Aorta (tissue), 5 donors: ENCODE measurements at regions not wholly inside any gene's neighbourhood (a gene's known extent, or its start where the extent isn't known, plus 50 kb on each side); places are given as distances from the start of the nearest gene placed in this dataset.

Experiments used
- ATAC-seq: fragments of 200-7000 bp; cut with Tn5 transposase; one replicate; pipeline ENCODE4 v1.9.1; 2022; ENCODE audit warnings: moderate library complexity; ENCODE audit not compliant: low FRiP score
- DNase-seq, 2 donors: peaks; one replicate each; pipeline ENCODE4 v3.0.0-alpha.2; 2020
- H3K27ac ChIP-seq, 2 donors: one replicate each; pipeline ENCODE4 v1.5.1; 2013; ENCODE audit warnings: low read length in 2 of 2, mild to moderate bottlenecking in 2 of 2, moderate library complexity in 2 of 2, control low read depth in 1 of 2, inconsistent platforms in 1 of 2, low read depth in 1 of 2
- H3K27me3 ChIP-seq, 2 donors: one replicate each; pipeline ENCODE4 v1.6.1; 2013; ENCODE audit warnings: control low read depth in 1 of 2, low read length in 1 of 2, mild to moderate bottlenecking in 1 of 2, moderate library complexity in 1 of 2; ENCODE audit not compliant: insufficient read depth in 2 of 2, control insufficient read depth in 1 of 2
- H3K36me3 ChIP-seq, 2 donors: one replicate each; pipeline ENCODE4 v1.6.1; 2013; ENCODE audit warnings: control low read depth in 1 of 2, low read length in 1 of 2, mild to moderate bottlenecking in 1 of 2; ENCODE audit not compliant: insufficient read depth in 2 of 2, control insufficient read depth in 1 of 2
- H3K4me1 ChIP-seq, 2 donors: one replicate each; pipeline ENCODE4 v1.6.1; 2013; ENCODE audit warnings: low read length in 2 of 2, control low read depth in 1 of 2, mild to moderate bottlenecking in 1 of 2, moderate library complexity in 1 of 2; ENCODE audit not compliant: insufficient read depth in 2 of 2, control insufficient read depth in 1 of 2
- H3K4me3 ChIP-seq, 2 donors: one replicate each; pipeline ENCODE4 v1.5.1; 2013; ENCODE audit warnings: low read length in 2 of 2, control low read depth in 1 of 2, mild to moderate bottlenecking in 1 of 2
- H3K9me3 ChIP-seq: one replicate; pipeline ENCODE4 v1.6.1; 2013; ENCODE audit warnings: mild to moderate bottlenecking, low read length; ENCODE audit not compliant: control insufficient read depth
- WGBS, 2 donors: extraction: QIAGEN DNeasy Blood & Tissue Kit; methylation state at CpG; one replicate each; pipeline ENCODE4 v1.1.7; 2013; 5-methylcytosine and 5-hydroxymethylcytosine counted together
- intact Hi-C, 2 donors: fragments of 100-400 bp; cut with DNase I; formaldehyde crosslinking; loops; one replicate each; pipeline versions ENCODE4 v1.14.2 to v1.15.0; 2022
- donor health status: healthy with polysubstance abuse.
- donor health status: Bipolar disorder and iron deficiency.
- donor health status: DM: no; HTN: no; CAD: no.
- donor health status: DM: no; HTN: no; CAD: no.
- donor health status: DM: yes; HTN: yes; CAD: no.

DNA sequence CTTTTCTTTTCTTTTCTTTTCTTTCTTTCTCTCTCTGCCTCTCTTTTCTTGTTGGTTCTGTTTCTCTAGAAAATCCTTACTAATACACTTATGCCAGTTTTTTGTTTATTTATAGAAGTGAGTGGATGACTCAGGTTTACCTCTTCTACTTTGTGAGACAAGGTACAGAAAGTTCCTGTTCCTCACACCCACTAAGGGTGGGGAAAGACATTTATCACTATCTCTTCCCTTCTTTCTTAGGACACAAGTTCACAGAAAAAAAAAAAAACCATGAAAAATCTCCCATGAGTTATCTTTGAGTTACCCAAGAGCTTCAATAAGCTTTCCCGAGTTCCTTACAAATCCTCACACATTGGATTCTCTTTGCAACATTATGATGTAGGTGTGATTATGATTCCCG, 60.9 kb upstream of the CD180 start:
- H3K4me3 ChIP-seq: no peak overlapping the region
- H3K27ac ChIP-seq: no peak overlapping the region
- no peaks in the 10 kb centered on the region for H3K36me3 ChIP-seq
- no peaks in the 10 kb centered on the region for H3K4me1 ChIP-seq
- intact Hi-C loops: no loop called here
- H3K9me3 ChIP-seq: no peaks in the 10 kb centered on the region
- WGBS, 2 donors: 92 to 94% methylated on average over 2 of the region's 2 CpGs
- ATAC-seq (no peak), DNase-seq (no peak)
- H3K27me3 ChIP-seq: no peaks in the 10 kb centered on the region

DNA sequence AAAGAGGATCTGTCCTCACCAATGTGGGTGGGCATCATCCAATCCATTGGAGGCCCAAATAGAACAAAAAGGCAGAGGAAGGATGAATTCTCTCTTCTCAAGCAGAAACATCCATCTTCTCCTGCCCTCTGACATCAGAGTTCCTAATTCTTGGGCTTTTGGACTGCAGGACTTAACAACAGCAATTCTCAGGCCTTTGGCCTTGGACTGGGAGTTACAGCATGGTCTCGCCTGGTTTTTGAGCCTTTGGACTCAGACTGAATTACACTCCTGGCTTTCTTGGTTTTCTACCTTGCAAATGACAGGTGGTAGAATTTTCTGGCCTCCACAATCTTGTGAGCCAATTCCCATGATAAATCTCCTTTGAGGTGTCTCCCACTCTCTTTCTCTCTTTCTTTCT, 60.5 kb upstream of the CD180 start:
- Histone ChIP-seq H3K27ac (peak overlapping the region in 1 of 2 donors; percentile 17), H3K27me3 (no peaks in the 10 kb centered on the region), H3K9me3 (no peaks in the 10 kb centered on the region), H3K4me3 (no peak overlapping the region), H3K36me3 (no peaks in the 10 kb centered on the region), H3K4me1 (no peaks in the 10 kb centered on the region)
- ATAC-seq: no peak
- no peak for DNase-seq
- WGBS, 2 donors: 89 to 100% methylated on average over 1 of the region's 1 CpG
- intact Hi-C loops: no loop called here

DNA sequence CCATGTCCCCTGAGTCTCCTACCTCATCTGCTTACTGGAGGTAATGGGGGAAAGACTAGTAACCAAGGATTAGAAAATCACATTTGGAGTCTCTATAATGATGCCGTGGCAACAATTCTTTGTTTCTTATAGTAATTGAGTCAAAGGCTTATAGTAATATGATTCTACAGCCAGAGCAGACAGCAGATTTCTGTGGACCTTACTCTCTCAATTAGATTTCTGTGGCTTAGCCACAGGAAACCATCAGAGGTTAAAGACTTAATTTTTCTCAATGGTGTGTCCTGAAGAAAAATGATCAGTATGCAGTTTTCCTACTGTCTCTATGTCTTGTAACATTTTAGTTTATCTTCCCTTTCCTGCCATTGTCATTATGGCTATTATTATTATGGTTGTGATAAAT, 59.3 kb upstream of the CD180 start:
- no peaks in the 10 kb centered on the region for H3K9me3 ChIP-seq
- H3K36me3 ChIP-seq: no peaks in the 10 kb centered on the region
- no peaks in the 10 kb centered on the region for H3K27me3 ChIP-seq
- ATAC-seq: no peak
- H3K27ac ChIP-seq: no peak overlapping the region
- no peaks in the 10 kb centered on the region for H3K4me1 ChIP-seq
- intact Hi-C loops: no loop called here
- no peak for DNase-seq
- H3K4me3 ChIP-seq: no peak overlapping the region
- WGBS, 2 donors: 92 to 93% methylated on average over 1 of the region's 1 CpG

DNA sequence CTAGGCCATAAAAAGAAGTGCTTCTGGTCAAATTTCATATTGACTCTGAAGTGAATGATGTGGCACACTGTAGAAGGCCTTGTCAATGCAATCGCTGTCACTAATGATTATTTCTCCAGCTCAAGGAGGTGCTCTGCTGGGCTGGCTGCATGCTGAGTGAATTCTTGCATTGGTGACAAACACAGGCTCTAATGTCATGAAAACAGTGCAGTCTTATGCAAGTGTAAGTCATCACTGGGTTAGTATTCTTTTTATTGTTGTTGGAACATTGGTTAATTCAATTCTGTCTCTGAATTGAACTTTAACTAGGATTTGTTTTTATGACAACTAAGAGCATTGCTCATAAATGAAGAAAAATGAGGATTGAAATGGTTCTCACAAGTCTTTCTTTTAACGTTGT, 57.3 kb upstream of the CD180 start:
- H3K4me3 ChIP-seq: no peak overlapping the region
- H3K27ac ChIP-seq: no peak overlapping the region
- no peaks in the 10 kb centered on the region for H3K27me3 ChIP-seq
- no peaks in the 10 kb centered on the region for H3K36me3 ChIP-seq
- intact Hi-C loops: no loop called here
- peaks cover 0 to 1% of the 10 kb centered on the region in 2 donors for H3K4me1 ChIP-seq
- ATAC-seq (no peak), DNase-seq (no peak)
- no peaks in the 10 kb centered on the region for H3K9me3 ChIP-seq
- WGBS, 2 donors: 68 to 76% methylated on average over 2 of the region's 2 CpGs

DNA sequence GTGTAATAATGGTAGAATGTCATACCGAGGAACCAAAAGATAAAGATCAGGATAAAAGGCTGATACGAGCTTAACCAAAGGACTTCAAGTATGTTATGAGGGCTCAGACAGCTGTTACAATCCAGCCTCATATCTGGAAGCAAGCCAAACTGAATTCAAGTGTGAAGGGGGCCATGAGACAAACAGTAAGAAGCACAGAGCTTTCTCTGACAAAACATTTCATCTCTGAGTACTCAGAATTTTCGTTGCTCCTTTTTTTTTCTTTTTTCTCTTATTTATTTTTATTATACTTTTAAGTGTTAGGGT, 52.9 kb upstream of the CD180 start:
- Histone ChIP-seq H3K4me1 (peaks cover 0 to 1% of the 10 kb centered on the region in 2 donors), H3K36me3 (no peaks in the 10 kb centered on the region), H3K27me3 (no peaks in the 10 kb centered on the region), H3K9me3 (no peaks in the 10 kb centered on the region), H3K27ac (peak overlapping the region in 1 of 2 donors; percentile 79), H3K4me3 (no peak overlapping the region)
- intact Hi-C loops: loop anchor here (5.0 to 10.0 kb wide), 4 partner anchors 555 to 1715 kb away; no protein-coding TSS in a partner anchor
- no peak for DNase-seq
- WGBS, 2 donors: 6 to 8% methylated on average over 3 of the region's 3 CpGs
- no peak for ATAC-seq

DNA sequence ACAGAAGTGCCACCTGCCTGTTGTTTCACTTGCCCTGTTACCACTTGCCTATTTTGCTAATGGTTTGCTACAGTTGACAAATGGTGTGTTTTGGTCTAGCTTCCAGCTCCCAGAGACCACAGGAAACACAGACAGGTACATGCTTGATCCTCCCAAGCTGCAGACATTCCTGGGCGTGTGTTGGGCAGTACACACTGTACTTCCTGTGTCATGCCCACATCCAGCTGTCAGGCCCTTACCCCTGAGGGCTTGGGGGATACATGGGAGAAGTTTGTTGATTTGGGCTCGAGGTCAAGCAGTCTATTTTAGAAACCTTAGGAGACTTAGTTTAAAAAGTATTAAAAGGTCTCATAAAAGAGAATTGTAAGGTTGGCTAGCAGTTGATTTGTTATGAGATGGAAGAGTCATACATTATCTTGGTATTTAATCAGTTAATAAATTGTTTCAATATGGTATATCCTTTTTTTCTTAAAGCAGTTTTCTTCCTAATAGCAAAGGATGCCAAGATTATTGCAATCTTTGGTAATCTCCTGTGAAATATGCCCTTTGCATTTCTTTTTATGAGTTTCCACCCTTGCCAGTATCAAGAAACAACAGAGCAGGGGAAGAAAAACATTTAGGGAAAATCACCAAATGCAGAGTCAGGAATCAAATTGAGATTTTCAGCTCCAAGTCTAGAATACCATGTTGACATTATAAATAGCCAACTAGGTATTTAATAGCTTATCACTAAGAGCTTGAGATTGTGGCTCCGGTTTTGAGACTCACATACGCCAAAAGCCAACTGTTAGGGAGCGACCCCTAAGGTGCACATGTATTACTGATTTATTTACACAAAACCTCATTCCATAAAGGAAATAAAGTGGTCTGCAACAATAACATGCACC, 52.3 kb upstream of the CD180 start:
- WGBS, 2 donors: 2 to 8% methylated on average over 5 of the region's 5 CpGs
- Histone ChIP-seq H3K27me3 (no peaks in the 10 kb centered on the region), H3K4me3 (no peak overlapping the region), H3K4me1 (peaks cover 0 to 1% of the 10 kb centered on the region in 2 donors), H3K9me3 (no peaks in the 10 kb centered on the region), H3K36me3 (no peaks in the 10 kb centered on the region), H3K27ac (peak overlapping the region in 1 of 2 donors; percentile 85)
- intact Hi-C loops: loop anchor here (5.0 to 10.0 kb wide), 4 partner anchors 556 to 1716 kb away; no protein-coding TSS in a partner anchor
- ATAC-seq (no peak), DNase-seq (no peak)

DNA sequence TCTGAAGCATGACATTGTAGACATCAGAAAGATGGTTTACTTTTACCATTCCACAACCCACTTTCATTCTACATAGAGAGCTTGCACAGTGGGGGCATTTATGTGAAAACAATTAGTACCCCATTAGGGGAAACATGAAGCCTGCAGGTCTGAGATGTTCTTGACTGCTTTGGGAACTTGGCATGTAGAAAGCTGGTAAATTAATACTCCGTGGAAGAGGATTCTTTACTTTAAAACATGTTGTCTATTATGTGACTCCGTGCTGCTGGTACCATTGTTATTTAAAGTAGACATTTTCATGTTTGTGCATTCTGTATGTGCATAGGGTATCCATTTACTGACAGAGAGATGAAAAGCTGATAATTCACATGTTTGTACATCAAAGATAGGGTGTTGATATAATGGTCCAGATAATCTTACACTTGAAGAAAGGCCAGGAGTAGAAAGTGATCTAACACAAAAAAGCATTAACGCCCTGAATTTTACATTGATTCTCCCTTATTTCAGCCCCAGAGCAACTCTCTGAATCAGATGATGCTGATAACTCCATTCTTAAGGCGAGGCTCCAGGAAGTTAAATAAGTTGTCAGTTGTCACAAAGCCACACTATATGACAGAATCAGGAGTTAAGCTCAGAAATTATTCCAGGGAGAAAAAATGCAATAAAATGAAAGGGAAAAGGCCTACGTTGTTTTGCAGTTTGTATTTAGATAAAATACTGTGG, 50.1 kb upstream of the CD180 start:
- H3K27me3 ChIP-seq: no peaks in the 10 kb centered on the region
- H3K4me3 ChIP-seq: no peak overlapping the region
- ATAC-seq: no peak
- H3K4me1 ChIP-seq: peaks cover 0 to 1% of the 10 kb centered on the region in 2 donors
- peak overlapping the region in 1 of 2 donors; percentile 57 for H3K27ac ChIP-seq
- no peaks in the 10 kb centered on the region for H3K36me3 ChIP-seq
- intact Hi-C loops: loop anchor here (5.0 to 10.0 kb wide), 4 partner anchors 558 to 1718 kb away; no protein-coding TSS in a partner anchor
- no peak for DNase-seq
- no peaks in the 10 kb centered on the region for H3K9me3 ChIP-seq
- 47 to 56% methylated on average over 5 of the region's 5 CpGs for WGBS, 2 donors
